M059J (cell line): ENCODE measurements at regions not wholly inside any gene's neighbourhood (a gene's known extent, or its start where the extent isn't known, plus 50 kb on each side); places are given as distances from the start of the nearest gene placed in this dataset.
"Not testable (repeated sequence)": the region's sequence is repeated elsewhere in the genome, so short reads cannot be mapped to it uniquely, and the experiment has no call there.

Source experiments
- DNase-seq: peaks from one replicate; pipeline ENCODE4 v3.0.0-alpha.2; 2012; ENCODE audit warnings: low read depth

GRCh38 chr17:27944546-27945332, 51.6 kb upstream of the LYRM9 start:
- no peak for DNase-seq

- no peak for DNase-seq
Observed at GRCh38 chr17:27945333-27945616, 52.1 kb upstream of the LYRM9 start.

GRCh38 chr17:27945953-27946352, 52.8 kb upstream of the LYRM9 start:
- no peak for DNase-seq

GRCh38 chr17:27946513-27946912, 53.3 kb upstream of the LYRM9 start:
- no peak for DNase-seq

GRCh38 chr17:27947005-27947406, 53.8 kb upstream of the LYRM9 start:
- no peak for DNase-seq

- no peak for DNase-seq
Observed at GRCh38 chr17:27949304-27949703, 56.1 kb upstream of the LYRM9 start.

GRCh38 chr17:27950225-27950624, 57.1 kb upstream of the LYRM9 start:
- not testable (repeated sequence) for DNase-seq

- DNase-seq, result no peak
Observed at GRCh38 chr17:27950995-27951394, 57.8 kb upstream of the LYRM9 start.

GRCh38 chr17:27951872-27952271, 58.7 kb upstream of the LYRM9 start:
- DNase-seq, result no peak

GRCh38 chr17:27952366-27952765, 59.2 kb upstream of the LYRM9 start:
- DNase-seq, result no peak

- DNase-seq, result no peak
Observed at GRCh38 chr17:27954548-27955495, 61.7 kb upstream of the LYRM9 start.

GRCh38 chr17:27956601-27957445, 63.7 kb upstream of the LYRM9 start:
- DNase-seq, result no peak

- DNase-seq, result not testable (repeated sequence)
Observed at GRCh38 chr17:27957446-27957793, 64.3 kb upstream of the LYRM9 start.

- no peak for DNase-seq
Observed at GRCh38 chr17:27958708-27959381, 65.7 kb upstream of the LYRM9 start.

GRCh38 chr17:27959382-27959709, 66.2 kb upstream of the LYRM9 start:
- DNase-seq, result no peak

GRCh38 chr17:27960183-27960849, 67.2 kb upstream of the LYRM9 start:
- no peak for DNase-seq

GRCh38 chr17:27962581-27962980, 69.4 kb upstream of the LYRM9 start:
- DNase-seq, result not testable (repeated sequence)

- peak; percentile 34 for DNase-seq
Observed at GRCh38 chr17:27965224-27965623, 72.1 kb upstream of the LYRM9 start.

- no peak for DNase-seq
Observed at GRCh38 chr17:27968206-27968732, 74.2 kb upstream of the NLK start.

- no peak for DNase-seq
Observed at GRCh38 chr17:27970587-27970986, 71.9 kb upstream of the NLK start.
